Keratinocyte (primary cell): ENCODE measurements at regions not wholly inside any gene's neighbourhood (a gene's known extent, or its start where the extent isn't known, plus 50 kb on each side); places are given as distances from the start of the nearest gene placed in this dataset.

ENCODE experiments used
- DNase-seq: peaks from one replicate; pipeline ENCODE4 v3.0.0-alpha.2; 2011; ENCODE audit warnings: low read depth, missing footprints, low spot score
- FAIRE-seq: peaks from 2 replicates; lab custom pipeline; 2011; peaks lifted over from hg19 to GRCh38; lab: Jason Lieb, UNC
- H2AFZ ChIP-seq: 2 replicates; pipeline ENCODE4 v1.6.0; 2012; ENCODE audit warnings: low read length, control low read depth, inconsistent platforms; ENCODE audit not compliant: control insufficient read depth
- H3K27ac ChIP-seq: 2 replicates; pipeline ENCODE4 v1.5.1; 2011; ENCODE audit warnings: low read length; ENCODE audit not compliant: control insufficient read depth, insufficient read depth
- H3K27me3 ChIP-seq: 3 replicates; pipeline ENCODE4 v1.6.0; 2011; ENCODE audit warnings: low read length; ENCODE audit not compliant: control insufficient read depth, insufficient read depth; ENCODE audit errors: extremely low read depth
- H3K36me3 ChIP-seq, 2 experiments: 2 replicates in 1 of 2; 3 replicates in 1 of 2; pipeline ENCODE4 v1.5.1; 2011; ENCODE audit warnings: low read length in 2 of 2, mild to moderate bottlenecking in 1 of 2; ENCODE audit not compliant: control insufficient read depth in 2 of 2, insufficient read depth in 2 of 2; ENCODE audit errors: extremely low read depth in 1 of 2
- H3K4me1 ChIP-seq: 3 replicates; pipeline ENCODE4 v1.5.1; 2011; ENCODE audit warnings: low read length; ENCODE audit not compliant: control insufficient read depth, insufficient read depth; ENCODE audit errors: extremely low read depth
- H3K4me2 ChIP-seq: 3 replicates; pipeline ENCODE4 v1.6.0; 2011; ENCODE audit warnings: low read depth, low read length; ENCODE audit not compliant: control insufficient read depth, insufficient read depth; ENCODE audit errors: extremely low read depth
- H3K4me3 ChIP-seq, 3 experiments: fragments of 200-600 bp in 1 of 3; sonication (generic) in 1 of 3; 2 replicates in 2 of 3; 3 replicates in 1 of 3; pipeline ENCODE4 v1.5.1; 2011 to 2016; ENCODE audit warnings: low read length in 3 of 3, mild to moderate bottlenecking in 3 of 3, control low read depth in 2 of 3, inconsistent platforms in 1 of 3, low read depth in 1 of 3, mixed read lengths in 1 of 3, mixed run types in 1 of 3, moderate library complexity in 1 of 3; ENCODE audit not compliant: control insufficient read depth in 2 of 3, insufficient read depth in 2 of 3; ENCODE audit errors: extremely low read depth in 1 of 3
- H3K79me2 ChIP-seq: 2 replicates; pipeline ENCODE4 v1.6.0; 2012; ENCODE audit warnings: low read length; ENCODE audit not compliant: control insufficient read depth, insufficient read depth
- H3K9ac ChIP-seq: 3 replicates; pipeline ENCODE4 v1.6.0; 2011; ENCODE audit warnings: low read length; ENCODE audit not compliant: control insufficient read depth, insufficient read depth; ENCODE audit errors: extremely low read depth
- H3K9me1 ChIP-seq: 3 replicates; pipeline ENCODE4 v1.6.0; 2011; ENCODE audit warnings: low read length; ENCODE audit not compliant: control insufficient read depth, insufficient read depth; ENCODE audit errors: extremely low read depth
- H3K9me3 ChIP-seq: 2 replicates; pipeline ENCODE4 v1.5.1; 2012; ENCODE audit warnings: low read depth, low read length; ENCODE audit not compliant: control insufficient read depth
- H4K20me1 ChIP-seq: 3 replicates; pipeline ENCODE4 v1.6.0; 2011; ENCODE audit warnings: low read length; ENCODE audit not compliant: control insufficient read depth, insufficient read depth; ENCODE audit errors: extremely low read depth
- EZH2 ChIP-seq: IDR thresholded peaks from one replicate; pipeline ENCODE4 v1.6.1; 2012; ENCODE audit warnings: inconsistent platforms, mild to moderate bottlenecking, low read length, moderate library complexity
- dilution Hi-C: fragments of 300-500 bp; cut with MboI; formaldehyde crosslinking; loops from one replicate; pipeline ENCODE4 v1.7.0; 2020; ENCODE audit warnings: low sequenced_read_pairs; ENCODE audit not compliant: extremely low pct_ligation_motif_present
- TF ChIP-seq, protein P1 (sequence below), 3 experiments: IDR thresholded peaks in 1 of 3; conservative IDR thresholded peaks in 1 of 3; optimal IDR thresholded peaks in 1 of 3; 2 replicates in 2 of 3; 3 replicates in 1 of 3; pipeline versions ENCODE3 to v1.5.1; 2011; ENCODE audit warnings: low read length in 3 of 3, mild to moderate bottlenecking in 3 of 3, moderate library complexity in 2 of 3, control low read depth in 1 of 3, inconsistent platforms in 1 of 3; ENCODE audit not compliant: insufficient read depth in 2 of 3; ENCODE audit errors: extremely low read depth in 1 of 3

DNA sequence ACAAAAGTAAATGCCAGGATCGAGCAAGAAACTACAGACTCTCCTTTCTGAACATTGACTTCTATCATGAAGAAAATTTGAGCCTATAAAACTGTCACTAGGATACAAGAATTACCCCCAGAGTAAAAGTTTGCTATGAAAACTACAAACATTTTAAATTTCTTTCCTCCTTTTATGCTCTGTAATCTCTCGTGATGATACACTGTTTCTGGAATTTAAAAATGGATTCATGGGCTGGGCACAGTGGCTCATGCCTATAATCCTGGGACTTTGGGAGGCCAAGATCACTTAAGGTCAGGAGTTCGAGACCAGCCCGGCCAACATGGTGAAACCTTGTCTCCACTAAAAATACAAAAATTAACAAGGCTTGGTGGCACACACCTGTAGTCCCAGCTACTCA is 181.3 kb downstream of the ZNF281 start:
- H3K4me1 ChIP-seq = peaks cover 11% of the 10 kb centered on the region
- H4K20me1 ChIP-seq = no peaks in the 10 kb centered on the region
- DNase-seq (no peak), FAIRE-seq (no peak)
- H3K36me3 ChIP-seq = no peaks in the 10 kb centered on the region
- H3K27ac ChIP-seq = no peak overlapping the region
- TF ChIP-seq, protein P1, sequence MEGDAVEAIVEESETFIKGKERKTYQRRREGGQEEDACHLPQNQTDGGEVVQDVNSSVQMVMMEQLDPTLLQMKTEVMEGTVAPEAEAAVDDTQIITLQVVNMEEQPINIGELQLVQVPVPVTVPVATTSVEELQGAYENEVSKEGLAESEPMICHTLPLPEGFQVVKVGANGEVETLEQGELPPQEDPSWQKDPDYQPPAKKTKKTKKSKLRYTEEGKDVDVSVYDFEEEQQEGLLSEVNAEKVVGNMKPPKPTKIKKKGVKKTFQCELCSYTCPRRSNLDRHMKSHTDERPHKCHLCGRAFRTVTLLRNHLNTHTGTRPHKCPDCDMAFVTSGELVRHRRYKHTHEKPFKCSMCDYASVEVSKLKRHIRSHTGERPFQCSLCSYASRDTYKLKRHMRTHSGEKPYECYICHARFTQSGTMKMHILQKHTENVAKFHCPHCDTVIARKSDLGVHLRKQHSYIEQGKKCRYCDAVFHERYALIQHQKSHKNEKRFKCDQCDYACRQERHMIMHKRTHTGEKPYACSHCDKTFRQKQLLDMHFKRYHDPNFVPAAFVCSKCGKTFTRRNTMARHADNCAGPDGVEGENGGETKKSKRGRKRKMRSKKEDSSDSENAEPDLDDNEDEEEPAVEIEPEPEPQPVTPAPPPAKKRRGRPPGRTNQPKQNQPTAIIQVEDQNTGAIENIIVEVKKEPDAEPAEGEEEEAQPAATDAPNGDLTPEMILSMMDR (optimal IDR thresholded peaks at IDR 0.05 in 1 of 3, IDR thresholded peaks at IDR 0.05 in 1 of 3, conservative IDR thresholded peaks at IDR 0.05 in 1 of 3; ENCODE audit: extremely low read depth in 1 of 3, insufficient read depth in 2 of 3, low read length in 3 of 3) = no peak
- no peak for TF ChIP-seq EZH2
- dilution Hi-C loops = no loop called here
- no peak overlapping the region for H2AFZ ChIP-seq
- H3K9me3 ChIP-seq = no peaks in the 10 kb centered on the region
- no peaks in the 10 kb centered on the region for H3K79me2 ChIP-seq
- H3K9ac ChIP-seq = no peak overlapping the region
- H3K9me1 ChIP-seq = no peaks in the 10 kb centered on the region
- no peak overlapping the region for H3K4me2 ChIP-seq
- H3K4me3 ChIP-seq = no peak overlapping the region
- no peaks in the 10 kb centered on the region for H3K27me3 ChIP-seq

DNA sequence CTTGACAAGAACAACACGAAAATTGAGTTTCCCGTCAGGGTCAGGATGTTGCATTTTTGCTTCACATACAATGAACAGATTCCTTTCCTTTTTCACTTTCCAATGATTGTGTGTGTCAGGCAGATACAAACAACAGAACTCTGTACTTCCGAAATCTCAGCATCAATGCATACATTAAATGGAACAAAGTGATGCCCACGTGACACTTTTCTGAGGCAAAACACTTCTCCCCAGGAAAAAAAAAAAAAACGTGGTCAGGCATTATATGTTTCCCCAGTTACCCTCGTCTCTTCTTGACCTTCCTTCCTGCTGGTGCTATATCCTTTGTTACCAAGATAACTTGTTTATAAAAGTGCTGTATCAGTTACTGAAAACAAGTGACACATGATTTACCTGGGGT is 181.8 kb downstream of the ZNF281 start:
- no peak for DNase-seq
- dilution Hi-C loops = no loop called here
- Histone ChIP-seq H3K9me1 (no peaks in the 10 kb centered on the region), H3K4me2 (no peak overlapping the region), H3K36me3 (no peaks in the 10 kb centered on the region), H2AFZ (no peak overlapping the region), H3K9me3 (no peaks in the 10 kb centered on the region), H3K9ac (no peak overlapping the region), H3K4me3 (no peak overlapping the region), H3K27me3 (no peaks in the 10 kb centered on the region), H4K20me1 (no peaks in the 10 kb centered on the region), H3K79me2 (no peaks in the 10 kb centered on the region), H3K27ac (no peak overlapping the region), H3K4me1 (peaks cover 11% of the 10 kb centered on the region)
- TF ChIP-seq, protein P1 (optimal IDR thresholded peaks at IDR 0.05 in 1 of 3, IDR thresholded peaks at IDR 0.05 in 1 of 3, conservative IDR thresholded peaks at IDR 0.05 in 1 of 3; ENCODE audit: extremely low read depth in 1 of 3, insufficient read depth in 2 of 3, low read length in 3 of 3) = no peak
- TF ChIP-seq EZH2 = no peak
- no peak for FAIRE-seq
